H1 (cell line): ENCODE measurements at regions not wholly inside any gene's neighbourhood (a gene's known extent, or its start where the extent isn't known, plus 50 kb on each side); places are given as distances from the start of the nearest gene placed in this dataset.
"Not testable (repeated sequence)": the region's sequence is repeated elsewhere in the genome, so short reads cannot be mapped to it uniquely, and the experiment has no call there.

Experiments
- CTCF ChIA-PET: fragments of 300-600 bp; sonication (Branson Sonifier 250); formaldehyde crosslinking; loops from one replicate; lab custom pipeline; 2021; ENCODE audit not compliant: partially characterized antibody; lab: Charles Lee
- POLR2A ChIA-PET: fragments of 300-600 bp; sonication (Branson Sonifier 250); formaldehyde crosslinking; loops from one replicate; lab custom pipeline; 2021; ENCODE audit warnings: inconsistent platforms; ENCODE audit not compliant: partially characterized antibody; lab: Charles Lee
- DNase-seq, 2 experiments: peaks; one replicate each; pipeline versions ENCODE4 v3.0.0 to v3.0.0-alpha.2; 2010 to 2022; ENCODE audit warnings: low spot score in 2 of 2, low read depth in 1 of 2, mixed read lengths in 1 of 2
- FAIRE-seq: peaks from 2 replicates; lab custom pipeline; 2011; peaks lifted over from hg19 to GRCh38; lab: Jason Lieb, UNC
- H2AFZ ChIP-seq: 2 replicates; pipeline ENCODE4 v1.8.1; 2012; ENCODE audit warnings: low read length, inconsistent platforms
- H2AK5ac ChIP-seq: 2 replicates; pipeline ENCODE4 v1.6.1; 2013; ENCODE audit warnings: low read depth, low read length
- H2BK120ac ChIP-seq: replicated peaks from 2 replicates; pipeline ENCODE3; 2013; ENCODE audit warnings: low read depth, low read length, inconsistent platforms
- H2BK12ac ChIP-seq: 2 replicates; pipeline ENCODE4 v1.6.1; 2013; ENCODE audit warnings: low read depth, low read length
- H2BK15ac ChIP-seq: 2 replicates; pipeline ENCODE4 v1.6.1; 2013; ENCODE audit warnings: low read length
- H2BK20ac ChIP-seq: 2 replicates; pipeline ENCODE4 v1.6.1; 2013; ENCODE audit warnings: low read length
- H2BK5ac ChIP-seq: 2 replicates; pipeline ENCODE4 v1.6.1; 2013; ENCODE audit warnings: low read depth, low read length
- H3K14ac ChIP-seq: 2 replicates; pipeline ENCODE4 v1.6.1; 2013; ENCODE audit warnings: inconsistent platforms; ENCODE audit not compliant: insufficient read length
- H3K18ac ChIP-seq: 2 replicates; pipeline ENCODE4 v1.6.1; 2013; ENCODE audit warnings: low read length; ENCODE audit errors: extremely low read depth
- H3K23ac ChIP-seq: 2 replicates; pipeline ENCODE4 v1.6.1; 2013; ENCODE audit warnings: inconsistent platforms; ENCODE audit not compliant: insufficient read length
- H3K23me2 ChIP-seq: 2 replicates; pipeline ENCODE4 v1.6.1; 2013; ENCODE audit warnings: low read depth, low read length
- H3K27ac ChIP-seq: 2 replicates; pipeline ENCODE4 v1.6.1; 2011; ENCODE audit warnings: low read depth, low read length, inconsistent platforms
- H3K27me3 ChIP-seq, 4 experiments: replicated peaks in 1 of 4; 1 replicate in 1 of 4; 2 replicates in 3 of 4; pipeline versions ENCODE4 v1.6.1 to v1.8.1; 2011 to 2013; ENCODE audit warnings: low read length in 3 of 4, mild to moderate bottlenecking in 3 of 4, inconsistent platforms in 2 of 4, mixed read lengths in 2 of 4, moderate library complexity in 1 of 4; ENCODE audit not compliant: control insufficient read depth in 3 of 4, insufficient read depth in 3 of 4; ENCODE audit errors: extremely low read depth in 1 of 4
- H3K36me3 ChIP-seq, 4 experiments: 2 replicates each; pipeline versions ENCODE4 v1.6.1 to v1.8.1; 2011 to 2013; ENCODE audit warnings: mild to moderate bottlenecking in 4 of 4, low read length in 3 of 4, moderate library complexity in 2 of 4, control low read depth in 1 of 4, inconsistent platforms in 1 of 4; ENCODE audit not compliant: insufficient read depth in 4 of 4, control insufficient read depth in 2 of 4
- H3K4ac ChIP-seq: replicated peaks from 2 replicates; pipeline ENCODE3; 2013; ENCODE audit warnings: low read length, low read depth, mixed read lengths, inconsistent platforms; ENCODE audit not compliant: insufficient read length
- H3K4me1 ChIP-seq, 4 experiments: replicated peaks in 1 of 4; 1 replicate in 1 of 4; 2 replicates in 3 of 4; pipeline versions ENCODE4 v1.6.1 to v1.8.1; 2011 to 2013; ENCODE audit warnings: low read length in 3 of 4, inconsistent platforms in 2 of 4, mixed read lengths in 1 of 4; ENCODE audit not compliant: insufficient read depth in 4 of 4, control insufficient read depth in 3 of 4
- H3K4me2 ChIP-seq, 2 experiments: 2 replicates each; pipeline versions ENCODE4 v1.6.1 to v1.8.1; 2011 to 2013; ENCODE audit warnings: low read depth in 2 of 2, low read length in 2 of 2, control low read depth in 1 of 2, inconsistent platforms in 1 of 2, mild to moderate bottlenecking in 1 of 2; ENCODE audit not compliant: insufficient read depth in 1 of 2
- H3K4me3 ChIP-seq, 4 experiments: fragments of 200-600, 300-600 bp in 1 of 4; sonication (generic), shearing (Covaris generic), sonication (Bioruptor Twin) in 1 of 4; 2 replicates each; pipeline versions ENCODE4 v1.5.1 to v1.8.1; 2011 to 2016; ENCODE audit warnings: low read length in 4 of 4, low read depth in 3 of 4, control low read depth in 2 of 4, inconsistent platforms in 2 of 4, mild to moderate bottlenecking in 2 of 4, mixed read lengths in 1 of 4, moderate library complexity in 1 of 4; ENCODE audit not compliant: insufficient read depth in 2 of 4; ENCODE audit errors: extremely low read depth in 1 of 4
- H3K56ac ChIP-seq: replicated peaks from 2 replicates; pipeline ENCODE3; 2013; ENCODE audit warnings: low read depth, mild to moderate bottlenecking, mixed read lengths, low read length, inconsistent platforms; ENCODE audit not compliant: insufficient read length
- H3K79me1 ChIP-seq: 2 replicates; pipeline ENCODE4 v1.6.1; 2013; ENCODE audit warnings: low read depth, low read length, control low read depth
- H3K79me2 ChIP-seq, 2 experiments: 2 replicates each; pipeline versions ENCODE4 v1.6.1 to v1.8.1; 2012 to 2013; ENCODE audit warnings: low read length in 2 of 2, mild to moderate bottlenecking in 2 of 2, inconsistent platforms in 1 of 2; ENCODE audit not compliant: insufficient read depth in 2 of 2, control insufficient read depth in 1 of 2
- H3K9ac ChIP-seq, 4 experiments: replicated peaks in 1 of 4; 1 replicate in 1 of 4; 2 replicates in 3 of 4; pipeline versions ENCODE4 v1.6.1 to v1.8.1; 2011 to 2013; ENCODE audit warnings: low read depth in 3 of 4, low read length in 3 of 4, control low read depth in 2 of 4, mild to moderate bottlenecking in 2 of 4, moderate library complexity in 2 of 4, inconsistent platforms in 1 of 4; ENCODE audit errors: extremely low read depth in 1 of 4
- H3K9me3 ChIP-seq, 2 experiments: 2 replicates each; pipeline versions ENCODE4 v1.6.1 to v1.8.1; 2012 to 2013; ENCODE audit warnings: mild to moderate bottlenecking in 2 of 2, moderate library complexity in 2 of 2, control low read depth in 1 of 2, inconsistent platforms in 1 of 2, low read depth in 1 of 2, low read length in 1 of 2, mixed read lengths in 1 of 2; ENCODE audit not compliant: insufficient read depth in 2 of 2
- H4K20me1 ChIP-seq, 2 experiments: replicated peaks in 1 of 2; 2 replicates each; pipeline versions ENCODE3 to v1.8.1; 2011 to 2013; ENCODE audit warnings: inconsistent platforms in 2 of 2, low read length in 2 of 2, mild to moderate bottlenecking in 1 of 2; ENCODE audit not compliant: insufficient read depth in 2 of 2, control insufficient read depth in 1 of 2
- H4K5ac ChIP-seq: 2 replicates; pipeline ENCODE4 v1.6.1; 2013; ENCODE audit warnings: low read length, low read depth, mixed read lengths, inconsistent platforms; ENCODE audit not compliant: insufficient read length
- H4K8ac ChIP-seq: 2 replicates; pipeline ENCODE4 v1.8.0; 2013; ENCODE audit warnings: mild to moderate bottlenecking, moderate library complexity, low read length, inconsistent platforms; ENCODE audit not compliant: insufficient read depth; ENCODE audit errors: extremely low read depth
- H4K91ac ChIP-seq: replicated peaks from 2 replicates; pipeline ENCODE3; 2013; ENCODE audit warnings: low read length, mixed read lengths, inconsistent platforms; ENCODE audit not compliant: insufficient read length
- WGBS, 2 experiments: shearing (Covaris generic) in 1 of 2; methylation state at CpG; one replicate each; pipeline versions ENCODE4 v1.1.6 to v1.1.7; 2013 to 2015; ENCODE audit warnings: low lambda C conversion rate in 2 of 2, mixed read lengths in 2 of 2, inconsistent platforms in 1 of 2, low coverage in 1 of 2, missing lambda C conversion rate in 1 of 2; ENCODE audit not compliant: insufficient replicate concordance in 2 of 2, insufficient coverage in 1 of 2, insufficient read length in 1 of 2; ENCODE audit errors: extremely low coverage in 1 of 2, missing lambda C conversion rate in 1 of 2; 5-methylcytosine and 5-hydroxymethylcytosine counted together

DNA sequence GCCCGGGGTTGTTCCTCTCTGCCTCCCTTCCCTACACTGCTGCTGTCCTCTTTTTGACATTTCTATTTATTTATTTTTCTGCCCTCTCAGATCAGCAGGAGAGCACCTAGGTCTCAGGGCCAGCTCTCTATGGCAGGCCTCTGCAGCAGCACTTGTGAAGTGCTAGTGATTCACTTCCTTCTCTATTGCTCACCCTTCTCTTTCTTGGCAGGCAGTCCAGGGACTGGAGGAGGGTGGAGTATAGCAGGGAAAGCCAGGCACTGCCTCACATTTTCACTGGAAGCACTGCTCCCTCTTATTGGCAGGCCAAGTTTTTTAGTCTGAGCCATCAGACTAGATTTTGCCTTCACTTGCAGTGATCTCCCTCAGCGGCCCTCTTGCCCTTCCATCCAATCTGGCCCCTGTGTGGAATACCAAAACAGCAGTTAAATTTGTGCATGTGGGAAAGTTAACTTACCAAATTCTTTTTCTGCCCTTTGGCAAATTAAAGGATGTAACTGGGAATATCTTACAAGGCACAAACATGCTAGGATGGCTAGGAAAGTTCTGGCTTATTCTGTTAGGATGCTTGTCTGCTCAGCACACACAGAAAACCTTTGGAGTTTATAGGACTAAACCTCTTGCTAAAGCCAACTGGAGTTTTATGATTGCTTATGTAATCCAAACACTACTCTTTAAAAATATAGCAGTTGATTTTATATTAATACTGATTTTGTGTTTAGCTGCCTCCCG lies 847.6 kb downstream of the TTLL7 start:
- H3K4me3 ChIP-seq, H3K79me1 ChIP-seq, H2BK120ac ChIP-seq, CTCF ChIA-PET, H3K18ac ChIP-seq, H2AK5ac ChIP-seq, H3K23me2 ChIP-seq, H3K9me3 ChIP-seq, POLR2A ChIA-PET, H2BK12ac ChIP-seq, H2BK15ac ChIP-seq, H3K56ac ChIP-seq, H3K36me3 ChIP-seq, H2BK5ac ChIP-seq, H4K91ac ChIP-seq, H2AFZ ChIP-seq, H3K27ac ChIP-seq, H3K79me2 ChIP-seq, H2BK20ac ChIP-seq, H4K5ac ChIP-seq, H4K20me1 ChIP-seq, H3K23ac ChIP-seq, DNase-seq, H4K8ac ChIP-seq, H3K4ac ChIP-seq, H3K14ac ChIP-seq, H3K27me3 ChIP-seq, H3K4me1 ChIP-seq, H3K4me2 ChIP-seq, H3K9ac ChIP-seq: not testable (repeated sequence)
- peak; percentile 57 for FAIRE-seq
- 90% methylated on average over 2 of the region's 3 CpGs; no CpG with 5 or more reads in 1 of the 2 experiments for WGBS, 2 experiments

DNA sequence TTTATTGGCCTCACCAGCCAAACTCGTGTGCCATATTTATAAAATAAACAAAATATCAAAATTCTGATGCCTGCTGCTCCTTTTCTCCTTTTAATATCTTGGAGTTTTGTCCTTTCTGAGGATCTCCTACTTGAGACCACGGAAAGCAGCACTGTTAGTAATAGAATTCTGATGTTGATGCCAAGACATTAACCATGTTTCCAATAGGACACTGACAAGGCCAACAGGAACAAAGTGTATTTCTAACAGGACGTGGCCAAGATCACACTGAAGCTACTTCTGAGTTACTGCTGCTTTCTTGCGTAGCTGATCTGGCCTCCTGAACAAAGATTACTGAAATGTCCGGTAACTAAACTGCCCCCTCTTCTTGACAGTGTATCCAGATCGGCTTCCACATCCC lies 848.5 kb downstream of the TTLL7 start:
- H2AK5ac ChIP-seq, CTCF ChIA-PET, H3K4ac ChIP-seq, H3K23ac ChIP-seq, H3K9me3 ChIP-seq, H2BK12ac ChIP-seq, H2BK5ac ChIP-seq, H3K9ac ChIP-seq, H3K27me3 ChIP-seq, H4K5ac ChIP-seq, H3K56ac ChIP-seq, H3K14ac ChIP-seq, H3K23me2 ChIP-seq, H3K36me3 ChIP-seq, H2BK120ac ChIP-seq, H4K8ac ChIP-seq, H2BK15ac ChIP-seq, H3K27ac ChIP-seq, H3K79me1 ChIP-seq, H3K4me3 ChIP-seq, FAIRE-seq, H3K4me2 ChIP-seq, H2BK20ac ChIP-seq, H3K18ac ChIP-seq, H4K20me1 ChIP-seq, H3K4me1 ChIP-seq, H4K91ac ChIP-seq, H3K79me2 ChIP-seq, H2AFZ ChIP-seq, POLR2A ChIA-PET, DNase-seq: not testable (repeated sequence)
- 91% methylated on average over 6 of the region's 6 CpGs; no CpG with 5 or more reads in 1 of the 2 experiments for WGBS, 2 experiments
